SU-DHL-6 (cell line): ENCODE measurements at regions not wholly inside any gene's neighbourhood (a gene's known extent, or its start where the extent isn't known, plus 50 kb on each side); places are given as distances from the start of the nearest gene placed in this dataset.

Experiments
- H2AFZ ChIP-seq: fragments of 200-600 bp; sonication (generic); 2 replicates; pipeline ENCODE4 v1.6.1; 2014; ENCODE audit warnings: low read depth, mild to moderate bottlenecking, moderate library complexity, mixed read lengths, antibody characterized with exemption, low read length; ENCODE audit not compliant: severe bottlenecking
- H3F3A ChIP-seq: fragments of 200-600 bp; shearing (Covaris generic); 2 replicates; pipeline ENCODE4 v1.6.0; 2016; ENCODE audit warnings: antibody characterized with exemption, mild to moderate bottlenecking; ENCODE audit not compliant: insufficient read depth
- H3K27ac ChIP-seq: fragments of 200-600 bp; sonication (generic); 2 replicates; pipeline ENCODE4 v1.5.1; 2016; ENCODE audit warnings: low read depth, mild to moderate bottlenecking, low read length, moderate library complexity, mixed read lengths
- H3K27me3 ChIP-seq: fragments of 200-600 bp; sonication (generic), shearing (Covaris generic); 2 replicates; pipeline ENCODE4 v1.6.0; 2014; ENCODE audit warnings: mild to moderate bottlenecking, low read length
- H3K36me3 ChIP-seq: fragments of 200-600 bp; sonication (generic); 2 replicates; pipeline ENCODE4 v1.6.1; 2014; ENCODE audit warnings: mild to moderate bottlenecking, low read length, mixed read lengths
- H3K4me2 ChIP-seq: fragments of 300-600, 200-600 bp; shearing (Covaris generic), sonication (generic); 2 replicates; pipeline ENCODE4 v1.6.0; 2014; ENCODE audit warnings: low read length, low read depth, mild to moderate bottlenecking; ENCODE audit not compliant: poor library complexity, severe bottlenecking
- H3K4me3 ChIP-seq: fragments of 200-600 bp; sonication (generic); 2 replicates; pipeline ENCODE4 v1.5.1; 2014; ENCODE audit warnings: antibody characterized with exemption, low read length, mild to moderate bottlenecking, mixed read lengths; ENCODE audit not compliant: insufficient read depth, poor library complexity, severe bottlenecking
- H3K79me2 ChIP-seq: fragments of 200-600 bp; sonication (generic); 2 replicates; pipeline ENCODE4 v1.6.1; 2014; ENCODE audit warnings: mild to moderate bottlenecking, low read length, moderate library complexity; ENCODE audit not compliant: insufficient read depth
- H3K9ac ChIP-seq: fragments of 200-600 bp; sonication (generic); 2 replicates; pipeline ENCODE4 v1.7.0; 2014; ENCODE audit warnings: mild to moderate bottlenecking, low read length
- H3K9me2 ChIP-seq: fragments of 200-600 bp; sonication (generic); replicated peaks from 2 replicates; pipeline ENCODE4 v1.6.1; 2014; ENCODE audit warnings: low read length; ENCODE audit not compliant: insufficient read depth
- H3K9me3 ChIP-seq: fragments of 200-600 bp; sonication (generic); 2 replicates; pipeline ENCODE4 v1.6.1; 2014; ENCODE audit warnings: low read length, mixed read lengths; ENCODE audit not compliant: insufficient read depth
- H4K20me1 ChIP-seq: fragments of 200-600 bp; sonication (generic); 2 replicates; pipeline ENCODE4 v1.6.1; 2014; ENCODE audit warnings: low read depth, mild to moderate bottlenecking, antibody characterized with exemption, low read length, moderate library complexity, mixed read lengths
- EZH2phosphoT487 ChIP-seq: fragments of 200-600 bp; sonication (generic), shearing (Covaris generic); conservative IDR thresholded peaks from 2 replicates; pipeline ENCODE4 v1.6.1; 2018; ENCODE audit warnings: mild to moderate bottlenecking, antibody characterized with exemption, low read length, moderate library complexity, mixed read lengths
- TF ChIP-seq, protein P1 (sequence below): fragments of 200-600 bp; sonication (generic); IDR thresholded peaks from one replicate; pipeline ENCODE4 v1.5.1; 2017; ENCODE audit warnings: antibody characterized with exemption, mild to moderate bottlenecking, low read length, moderate library complexity; ENCODE audit not compliant: insufficient read depth, poor library complexity, severe bottlenecking

DNA sequence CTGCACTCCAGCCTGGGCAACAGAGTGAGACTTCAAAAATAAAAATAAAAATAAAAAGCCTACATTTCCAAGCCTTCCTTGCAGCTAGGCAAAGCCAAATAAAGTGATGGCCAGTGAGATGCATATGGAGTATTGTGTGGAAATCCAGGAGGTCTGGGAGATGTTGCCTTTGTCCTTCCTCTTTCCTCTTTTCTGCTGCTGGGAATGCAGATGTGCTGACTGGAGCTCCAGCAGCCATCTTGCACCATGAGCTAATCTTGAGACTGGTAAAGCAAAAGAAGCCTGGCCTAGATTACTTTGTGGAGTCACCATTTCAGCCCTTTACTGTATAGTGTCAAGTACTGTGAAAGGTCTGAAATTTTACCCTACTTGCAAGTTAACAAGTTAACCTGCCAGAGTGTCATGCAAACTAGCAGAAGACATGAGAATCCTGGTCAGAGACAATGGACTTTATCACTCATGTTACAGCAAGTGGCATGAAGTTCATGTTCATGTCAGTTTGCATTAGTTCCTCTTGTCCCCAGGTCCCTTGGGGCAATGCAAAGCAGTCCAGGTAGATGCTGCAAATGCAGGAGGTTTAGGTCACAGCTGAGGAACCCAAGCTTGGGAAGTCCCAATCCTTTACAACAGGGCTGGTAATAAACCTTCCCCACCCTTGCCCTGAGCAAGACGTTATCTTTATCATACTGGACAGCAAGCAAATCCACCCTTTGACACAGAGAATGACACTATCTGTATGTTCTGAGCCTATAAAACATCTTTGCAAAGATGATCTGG lies 103.1 kb downstream of the TLE3 start:
- Histone ChIP-seq H3K27ac (no peak overlapping the region), H3K27me3 (no peaks in the 10 kb centered on the region), H3K4me3 (no peak overlapping the region), H3K9ac (no peak overlapping the region), H4K20me1 (no peaks in the 10 kb centered on the region), H3K4me2 (no peak overlapping the region), H3K9me2 (no peaks in the 10 kb centered on the region), H2AFZ (no peak overlapping the region), H3K36me3 (no peaks in the 10 kb centered on the region), H3K79me2 (no peaks in the 10 kb centered on the region), H3F3A (no peaks in the 10 kb centered on the region), H3K9me3 (no peaks in the 10 kb centered on the region)
- TF ChIP-seq, protein P1, sequence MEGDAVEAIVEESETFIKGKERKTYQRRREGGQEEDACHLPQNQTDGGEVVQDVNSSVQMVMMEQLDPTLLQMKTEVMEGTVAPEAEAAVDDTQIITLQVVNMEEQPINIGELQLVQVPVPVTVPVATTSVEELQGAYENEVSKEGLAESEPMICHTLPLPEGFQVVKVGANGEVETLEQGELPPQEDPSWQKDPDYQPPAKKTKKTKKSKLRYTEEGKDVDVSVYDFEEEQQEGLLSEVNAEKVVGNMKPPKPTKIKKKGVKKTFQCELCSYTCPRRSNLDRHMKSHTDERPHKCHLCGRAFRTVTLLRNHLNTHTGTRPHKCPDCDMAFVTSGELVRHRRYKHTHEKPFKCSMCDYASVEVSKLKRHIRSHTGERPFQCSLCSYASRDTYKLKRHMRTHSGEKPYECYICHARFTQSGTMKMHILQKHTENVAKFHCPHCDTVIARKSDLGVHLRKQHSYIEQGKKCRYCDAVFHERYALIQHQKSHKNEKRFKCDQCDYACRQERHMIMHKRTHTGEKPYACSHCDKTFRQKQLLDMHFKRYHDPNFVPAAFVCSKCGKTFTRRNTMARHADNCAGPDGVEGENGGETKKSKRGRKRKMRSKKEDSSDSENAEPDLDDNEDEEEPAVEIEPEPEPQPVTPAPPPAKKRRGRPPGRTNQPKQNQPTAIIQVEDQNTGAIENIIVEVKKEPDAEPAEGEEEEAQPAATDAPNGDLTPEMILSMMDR: no peak
- TF ChIP-seq EZH2phosphoT487: no peak

- Histone ChIP-seq H3K4me2 (no peak overlapping the region), H3K9me2 (no peaks in the 10 kb centered on the region), H2AFZ (no peak overlapping the region), H3K79me2 (no peaks in the 10 kb centered on the region), H4K20me1 (no peaks in the 10 kb centered on the region), H3K4me3 (no peak overlapping the region), H3F3A (no peaks in the 10 kb centered on the region), H3K36me3 (no peaks in the 10 kb centered on the region), H3K27ac (no peak overlapping the region), H3K27me3 (no peaks in the 10 kb centered on the region), H3K9ac (no peak overlapping the region), H3K9me3 (no peaks in the 10 kb centered on the region)
- TF ChIP-seq EZH2phosphoT487: no peak
- TF ChIP-seq, protein P1: no peak
These were observed 101.2 kb downstream of the TLE3 start for GRCh38 chr15:69996321-69997160.

DNA sequence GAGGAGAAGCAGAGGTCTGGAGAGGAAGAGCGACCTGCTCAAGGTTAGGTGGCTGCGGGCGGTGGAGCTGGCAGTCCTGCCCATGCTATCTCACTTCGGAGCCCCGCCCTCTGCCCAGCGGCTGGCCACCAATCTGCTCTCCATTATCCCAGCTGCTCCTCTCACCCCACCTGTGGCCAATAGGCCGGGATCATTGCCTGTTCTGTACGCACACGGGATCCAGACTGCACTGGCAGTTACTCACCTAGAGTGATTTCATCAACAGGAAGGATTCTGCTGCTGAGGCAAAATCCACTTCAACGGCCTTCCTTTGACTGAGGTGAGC lies 100.6 kb downstream of the TLE3 start:
- Histone ChIP-seq H3K9me2 (no peaks in the 10 kb centered on the region), H2AFZ (no peak overlapping the region), H3K9me3 (no peaks in the 10 kb centered on the region), H4K20me1 (no peaks in the 10 kb centered on the region), H3K27me3 (no peaks in the 10 kb centered on the region), H3K36me3 (no peaks in the 10 kb centered on the region), H3K4me3 (no peak overlapping the region), H3K9ac (no peak overlapping the region), H3K4me2 (no peak overlapping the region), H3K27ac (no peak overlapping the region), H3F3A (no peaks in the 10 kb centered on the region), H3K79me2 (no peaks in the 10 kb centered on the region)
- TF ChIP-seq EZH2phosphoT487: no peak
